GM18861 (cell line): ENCODE measurements at regions not wholly inside any gene's neighbourhood (a gene's known extent, or its start where the extent isn't known, plus 50 kb on each side); places are given as distances from the start of the nearest gene placed in this dataset.
"Not testable (repeated sequence)": the region's sequence is repeated elsewhere in the genome, so short reads cannot be mapped to it uniquely, and the experiment has no call there.

Experiments used
- ATAC-seq: cut with Tn5 transposase; IDR thresholded peaks from one replicate; pipeline ENCODE4 v1.9.1; 2021; ENCODE audit not compliant: unreplicated experiment

GRCh38 chr16:88298833-88299745 lies 83.7 kb upstream of the ZNF469 start:
- no peak for ATAC-seq

GRCh38 chr16:88299751-88300462 lies 82.9 kb upstream of the ZNF469 start:
- ATAC-seq: no peak

DNA sequence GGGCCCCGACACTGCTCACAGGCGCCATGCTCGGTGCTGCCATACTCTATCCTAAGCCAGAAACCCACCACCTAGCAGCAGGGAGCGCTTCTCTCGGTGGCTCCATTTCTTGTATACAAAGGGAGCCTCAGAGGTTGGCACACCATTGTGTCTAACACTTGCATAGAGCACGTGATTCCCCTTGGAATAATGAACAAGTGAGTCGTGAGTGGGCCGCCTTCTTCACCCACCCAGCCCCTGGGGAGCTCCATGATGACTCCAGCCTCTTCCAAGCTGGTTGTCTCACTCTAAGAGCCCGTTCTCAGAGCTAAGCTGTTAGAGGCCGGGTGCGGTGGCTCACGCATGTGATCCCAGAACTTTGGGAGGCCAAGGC lies 82.3 kb upstream of the ZNF469 start:
- no peak for ATAC-seq

DNA sequence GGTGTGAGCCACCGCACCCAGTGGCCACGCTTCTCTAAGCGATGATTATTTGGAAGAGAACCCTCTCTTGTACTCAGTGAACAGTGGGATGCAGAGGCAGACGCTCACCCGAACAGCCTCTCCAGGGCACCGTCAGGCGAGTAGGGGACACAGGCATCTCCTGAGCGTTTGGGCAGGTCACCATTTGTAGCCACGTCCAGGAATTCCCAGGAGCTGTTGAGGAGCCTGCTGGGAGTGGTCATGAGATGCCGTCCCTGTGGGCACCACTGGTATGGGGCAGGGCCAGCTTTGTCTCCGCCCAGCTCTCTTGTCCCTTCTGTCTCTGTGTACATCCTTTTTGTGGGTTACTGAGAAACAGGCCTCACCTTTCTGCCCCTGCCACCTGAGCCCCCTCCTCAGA lies 81.3 kb upstream of the ZNF469 start:
- ATAC-seq: no peak

DNA sequence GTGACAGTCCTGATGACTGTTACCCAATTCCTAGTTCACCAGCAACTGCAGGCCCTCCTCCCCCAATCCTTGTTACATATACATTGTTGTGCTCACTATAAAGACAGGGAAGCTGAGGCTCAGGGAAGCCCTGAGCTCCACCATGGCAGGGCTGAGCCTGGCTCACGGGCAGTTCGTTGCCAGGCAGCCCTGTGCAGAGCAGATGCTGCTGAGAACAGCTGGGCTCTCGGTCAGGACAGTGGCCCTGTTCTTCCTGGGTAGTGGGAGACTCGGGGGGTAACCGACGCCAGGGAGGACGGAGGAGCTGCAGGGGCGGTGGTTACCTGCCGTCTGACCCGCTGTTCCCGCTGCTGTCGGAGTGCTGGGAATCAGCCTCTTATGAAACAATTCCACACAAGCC lies 80.9 kb upstream of the ZNF469 start:
- no peak for ATAC-seq

DNA sequence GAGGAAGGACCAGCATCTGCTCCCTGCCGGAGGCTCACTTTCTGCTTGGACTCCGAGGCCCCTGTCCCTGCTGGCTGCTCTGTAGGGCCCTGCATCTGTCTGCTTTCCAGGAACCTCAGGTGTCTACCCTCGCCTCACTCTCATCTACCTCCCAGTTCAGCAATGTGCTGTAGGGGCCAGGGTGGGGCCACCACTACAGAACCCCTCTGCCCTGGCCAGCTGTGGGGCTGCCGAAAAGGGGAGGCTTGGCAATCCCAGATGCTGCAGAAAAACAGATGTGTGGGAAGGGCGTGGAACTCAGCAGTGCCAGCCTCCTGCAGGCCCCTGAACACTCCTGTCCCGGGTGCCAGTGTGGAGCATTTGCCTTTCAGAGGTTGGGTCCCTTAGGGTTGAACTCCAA lies 80.1 kb upstream of the ZNF469 start:
- no peak for ATAC-seq

DNA sequence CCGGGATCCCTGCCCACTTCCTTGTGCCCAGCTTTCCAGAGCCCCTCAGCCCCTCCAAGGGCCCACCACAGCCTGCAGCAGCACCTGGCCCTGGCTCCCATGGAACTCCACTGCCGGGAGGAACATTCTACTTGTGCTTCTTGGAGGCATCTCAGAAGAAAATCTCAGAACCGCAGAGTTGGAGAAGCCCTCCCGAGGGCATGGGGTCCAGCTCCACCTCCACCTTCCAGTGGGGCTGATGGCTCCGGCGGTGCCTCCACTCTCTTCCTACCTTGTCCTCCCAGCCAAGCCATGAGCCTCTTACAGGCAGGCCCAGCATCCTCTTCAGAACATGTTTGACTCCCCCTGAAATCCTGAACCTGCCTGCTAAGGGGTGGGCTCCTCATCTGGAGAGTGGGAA lies 79.4 kb upstream of the ZNF469 start:
- ATAC-seq: no peak

DNA sequence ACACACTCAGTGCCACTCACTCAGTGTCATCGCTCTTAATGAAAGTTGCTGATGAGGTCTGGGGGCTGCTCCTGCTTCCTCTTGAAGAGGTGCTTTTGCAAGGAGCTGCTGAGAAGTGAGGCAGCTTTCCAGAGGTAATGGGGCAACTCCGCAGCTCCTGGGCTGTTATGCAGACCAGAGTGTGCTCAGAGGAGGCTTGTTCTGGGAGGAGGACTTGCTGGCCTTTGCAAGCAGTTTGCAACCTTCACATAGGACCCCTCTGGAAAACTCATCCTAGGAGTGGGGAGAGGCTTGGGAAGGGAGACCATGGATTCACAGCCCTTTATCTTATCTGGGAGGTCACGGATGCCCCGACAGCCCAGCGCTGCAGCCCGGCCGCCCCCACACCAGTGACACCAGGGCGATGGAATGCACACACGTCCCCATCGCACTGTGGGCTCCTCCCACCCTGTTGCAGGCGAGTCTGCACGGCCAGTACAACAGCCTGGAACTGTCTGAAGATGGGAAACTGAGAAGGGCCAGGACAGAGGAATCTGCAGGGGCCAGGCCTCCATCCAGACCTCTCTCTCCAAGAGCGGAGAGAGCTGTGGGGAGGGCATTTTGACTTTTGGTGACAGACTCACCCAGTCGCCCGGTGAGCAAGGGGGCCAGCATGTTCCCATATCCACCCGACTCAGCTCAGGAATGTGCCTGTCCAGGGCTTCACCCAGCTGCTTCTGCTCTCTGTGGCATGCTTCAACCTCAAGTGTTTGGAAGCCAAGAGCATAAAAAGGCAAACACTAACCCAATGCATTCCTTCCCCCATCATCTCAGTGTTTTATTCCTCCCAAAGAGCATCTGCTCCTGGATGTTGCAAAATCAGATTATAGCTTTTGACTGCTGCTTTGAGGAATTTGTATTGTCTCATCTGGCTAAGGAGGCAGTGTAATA lies 78.6 kb upstream of the ZNF469 start:
- no peak for ATAC-seq

- no peak for ATAC-seq
Observed at GRCh38 chr16:88305176-88305575, 77.6 kb upstream of the ZNF469 start.

DNA sequence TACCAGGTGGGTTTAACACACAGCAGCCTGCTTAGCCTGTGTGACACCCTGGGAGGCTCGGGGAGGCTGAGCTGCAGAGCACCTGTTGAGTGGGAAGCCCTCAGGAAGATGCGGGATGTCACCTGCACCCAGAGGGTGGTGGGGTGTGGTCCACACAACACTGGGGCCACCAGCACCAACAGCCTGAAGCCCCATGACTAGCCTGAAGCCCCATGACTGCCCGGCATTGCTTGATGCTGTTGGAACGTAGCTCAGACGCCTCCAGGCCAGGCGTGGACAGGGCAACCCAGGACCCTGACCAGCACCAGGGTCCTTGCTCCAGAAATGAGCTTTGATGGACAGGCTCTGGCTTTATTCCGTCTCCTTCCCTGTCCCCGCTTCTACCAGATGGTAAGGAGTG lies 76.3 kb upstream of the ZNF469 start:
- ATAC-seq: no peak

DNA sequence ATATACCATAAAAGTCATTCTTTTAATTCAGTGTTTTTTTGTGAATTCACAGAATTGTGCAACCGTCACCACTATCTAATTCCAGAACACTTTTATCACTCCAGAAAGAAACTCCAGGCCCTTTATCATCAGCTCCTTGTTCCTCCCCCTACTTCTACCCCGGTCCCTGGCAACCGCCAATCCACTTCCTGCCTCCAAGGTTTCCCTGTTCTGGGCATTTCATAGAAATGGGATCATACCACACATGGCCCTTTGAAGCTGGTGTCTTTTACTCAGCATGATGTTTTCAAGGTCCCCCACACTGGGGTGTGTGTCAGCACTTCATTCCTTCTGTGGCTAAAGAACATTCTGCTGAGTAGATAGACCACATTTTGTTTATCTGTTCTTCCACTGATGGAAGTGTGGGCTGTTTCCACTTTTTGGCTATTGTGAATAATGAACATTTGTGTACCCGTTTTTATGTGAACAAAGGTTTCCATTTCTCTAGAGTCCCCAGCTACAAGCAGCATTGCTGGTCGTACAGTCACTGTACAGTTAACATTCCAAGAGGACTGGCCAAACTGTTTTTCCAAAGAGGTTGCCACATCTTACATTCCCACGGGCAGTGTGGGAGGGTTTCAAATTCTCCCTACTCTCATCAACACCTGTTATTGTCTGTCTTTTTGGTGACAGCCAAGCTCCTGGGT lies 75.8 kb upstream of the ZNF469 start:
- ATAC-seq: no peak

DNA sequence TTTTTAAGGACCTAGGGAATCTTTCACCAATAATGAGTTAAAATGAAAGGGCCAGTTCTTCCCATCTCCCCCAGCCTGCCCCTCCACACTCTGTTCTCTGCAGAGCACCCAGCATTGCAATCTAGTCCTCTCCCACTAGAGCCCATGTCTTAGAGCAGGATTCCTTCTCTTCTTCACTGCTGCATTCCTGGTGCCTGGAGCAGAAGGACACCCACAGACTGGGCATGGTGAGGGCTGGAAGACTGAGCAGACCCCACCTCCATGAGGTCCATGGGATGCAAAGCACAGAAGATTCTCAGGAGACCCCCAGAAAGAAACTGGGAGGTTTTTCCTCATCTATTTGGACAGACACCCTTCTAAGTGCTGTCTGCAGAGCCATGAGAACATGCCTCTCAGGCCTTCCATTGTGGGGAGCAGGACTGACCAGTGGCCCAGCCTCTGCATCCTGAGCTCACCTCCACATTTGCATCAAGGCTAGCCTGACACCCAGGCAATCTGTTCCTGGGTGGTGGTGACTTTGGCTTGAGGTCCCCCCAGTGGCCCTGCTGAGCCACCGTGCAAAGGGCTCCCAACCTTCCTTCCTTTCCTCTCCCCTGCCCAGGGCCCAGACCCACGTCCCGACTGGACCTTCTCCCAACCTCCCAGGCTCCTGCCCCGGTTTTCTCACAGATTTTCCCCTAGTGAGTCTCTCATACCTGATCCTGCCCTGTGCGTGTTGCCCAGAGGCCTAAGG lies 74.2 kb upstream of the ZNF469 start:
- ATAC-seq: no peak

GRCh38 chr16:88309174-88309907 lies 73.4 kb upstream of the ZNF469 start:
- no peak for ATAC-seq

GRCh38 chr16:88309908-88310265 lies 72.9 kb upstream of the ZNF469 start:
- no peak for ATAC-seq

- no peak for ATAC-seq
Observed at GRCh38 chr16:88310796-88311605, 71.8 kb upstream of the ZNF469 start.

- ATAC-seq: not testable (repeated sequence)
Observed at GRCh38 chr16:88311860-88312259, 70.9 kb upstream of the ZNF469 start.

DNA sequence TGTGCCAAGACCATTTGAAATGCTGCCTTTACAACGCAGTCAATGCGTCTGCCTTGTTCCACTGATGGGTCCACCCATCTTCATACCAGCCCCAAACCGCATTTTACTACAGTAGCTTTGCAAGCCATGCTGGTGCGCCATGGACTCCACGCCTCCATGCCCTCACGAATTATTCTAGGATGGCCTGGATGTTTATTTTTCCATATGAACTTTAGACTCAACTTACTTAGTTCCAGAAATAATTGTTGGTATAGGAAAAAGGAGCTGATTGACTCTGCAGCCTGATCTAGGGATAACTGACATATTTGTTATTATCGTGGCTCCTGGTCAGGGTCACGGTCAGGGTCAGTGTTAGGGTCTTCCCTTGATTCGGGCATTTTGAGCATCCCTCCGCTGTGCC lies 70.0 kb upstream of the ZNF469 start:
- no peak for ATAC-seq

GRCh38 chr16:88314991-88315542 lies 67.7 kb upstream of the ZNF469 start:
- no peak for ATAC-seq
